Loucy (cell line): ENCODE measurements at regions not wholly inside any gene's neighbourhood (a gene's known extent, or its start where the extent isn't known, plus 50 kb on each side); places are given as distances from the start of the nearest gene placed in this dataset.

Source experiments
- H2AFZ ChIP-seq: fragments of 200-600 bp; sonication (generic); 2 replicates; pipeline ENCODE4 v1.6.0; 2016; ENCODE audit warnings: antibody characterized with exemption, mild to moderate bottlenecking, low read length, moderate library complexity
- H3F3A ChIP-seq: fragments of 200-600 bp; 2 replicates; pipeline ENCODE4 v1.6.0; 2016; ENCODE audit warnings: antibody characterized with exemption, low read depth, mild to moderate bottlenecking
- H3K27me3 ChIP-seq: fragments of 200-600 bp; sonication (generic); 2 replicates; pipeline ENCODE4 v1.6.1; 2014; ENCODE audit warnings: low read length, mild to moderate bottlenecking; ENCODE audit not compliant: insufficient read depth, poor library complexity, severe bottlenecking
- H3K36me3 ChIP-seq: fragments of 200-600 bp; sonication (generic); 2 replicates; pipeline ENCODE4 v1.6.1; 2016; ENCODE audit warnings: low read length; ENCODE audit not compliant: insufficient read depth
- H3K4me1 ChIP-seq: fragments of 200-600 bp; sonication (generic); 2 replicates; pipeline ENCODE4 v1.5.1; 2014; ENCODE audit warnings: low read length, mild to moderate bottlenecking; ENCODE audit not compliant: insufficient read depth, poor library complexity, severe bottlenecking
- H3K4me2 ChIP-seq: fragments of 200-600 bp; sonication (generic); 2 replicates; pipeline ENCODE4 v1.6.0; 2014; ENCODE audit warnings: antibody characterized with exemption, low read length, low read depth, mild to moderate bottlenecking; ENCODE audit not compliant: poor library complexity, severe bottlenecking
- H3K4me3 ChIP-seq: fragments of 200-600 bp; sonication (generic); 2 replicates; pipeline ENCODE4 v1.5.1; 2014; ENCODE audit warnings: low read length, mild to moderate bottlenecking, mixed read lengths; ENCODE audit not compliant: poor library complexity, severe bottlenecking
- H3K79me2 ChIP-seq: fragments of 200-600 bp; sonication (generic); 2 replicates; pipeline ENCODE4 v1.6.1; 2014; ENCODE audit warnings: low read length; ENCODE audit not compliant: insufficient read depth
- H3K9ac ChIP-seq: fragments of 200-600 bp; sonication (generic); 2 replicates; pipeline ENCODE4 v1.6.0; 2014; ENCODE audit warnings: mild to moderate bottlenecking, low read depth, low read length, moderate library complexity; ENCODE audit not compliant: poor library complexity, severe bottlenecking
- H3K9me2 ChIP-seq: fragments of 200-600 bp; sonication (generic); replicated peaks from 2 replicates; pipeline ENCODE4 v1.6.1; 2016; ENCODE audit warnings: low read depth, low read length, mixed read lengths
- H3K9me3 ChIP-seq: fragments of 200-600 bp; sonication (generic); 2 replicates; pipeline ENCODE4 v1.6.1; 2014; ENCODE audit warnings: mild to moderate bottlenecking, antibody characterized with exemption, low read length, low read depth; ENCODE audit not compliant: insufficient read depth
- H4K20me1 ChIP-seq: fragments of 200-600 bp; sonication (generic); 2 replicates; pipeline ENCODE4 v1.6.0; 2014; ENCODE audit warnings: antibody characterized with exemption, low read length, mild to moderate bottlenecking; ENCODE audit not compliant: insufficient read depth, poor library complexity, severe bottlenecking
- CTCF ChIP-seq: fragments of 200-600 bp; sonication (generic); conservative IDR thresholded peaks from 2 replicates; pipeline ENCODE4 v1.5.1; 2014; ENCODE audit warnings: mild to moderate bottlenecking, antibody characterized with exemption, low read length
- EZH2phosphoT487 ChIP-seq: fragments of 200-600 bp; IDR thresholded peaks from 2 replicates; pipeline ENCODE4 v1.6.1; 2018; ENCODE audit warnings: antibody characterized with exemption, mild to moderate bottlenecking, moderate library complexity, borderline replicate concordance

GRCh38 chr6:96410467-96410866, 111.1 kb upstream of the UFL1 start:
- H3K4me2 ChIP-seq = no peak overlapping the region
- H3K36me3 ChIP-seq = no peaks in the 10 kb centered on the region
- H3K4me3 ChIP-seq = no peak overlapping the region
- H3K9me2 ChIP-seq = no peaks in the 10 kb centered on the region
- H3K27me3 ChIP-seq = no peaks in the 10 kb centered on the region
- no peak overlapping the region for H2AFZ ChIP-seq
- H4K20me1 ChIP-seq = no peaks in the 10 kb centered on the region
- H3K4me1 ChIP-seq = no peaks in the 10 kb centered on the region
- no peak for TF ChIP-seq CTCF
- no peak for TF ChIP-seq EZH2phosphoT487
- no peaks in the 10 kb centered on the region for H3K79me2 ChIP-seq
- H3K9ac ChIP-seq = no peak overlapping the region
- H3K9me3 ChIP-seq = no peaks in the 10 kb centered on the region
- no peaks in the 10 kb centered on the region for H3F3A ChIP-seq

DNA sequence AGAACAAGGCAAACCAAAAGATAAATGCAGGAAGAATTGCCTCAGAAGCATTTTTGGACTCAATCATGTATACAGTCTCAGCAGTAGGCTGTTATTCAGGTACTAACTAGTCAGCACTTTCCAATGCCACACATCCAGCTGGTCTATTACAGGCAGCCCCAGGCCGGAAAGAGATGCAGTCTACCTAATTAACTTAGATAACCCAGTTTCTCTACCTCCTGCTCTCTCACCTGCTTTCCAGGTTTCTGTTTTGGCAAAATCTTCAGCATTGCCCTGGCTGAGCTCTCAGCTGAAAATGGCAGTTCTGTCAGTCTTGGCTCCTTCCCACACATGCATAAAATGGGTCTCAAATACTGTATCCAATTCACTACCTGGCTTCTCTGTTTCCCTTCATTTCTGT, 101.3 kb upstream of the UFL1 start:
- no peak for TF ChIP-seq EZH2phosphoT487
- TF ChIP-seq CTCF = no peak
- Histone ChIP-seq H3K27me3 (no peaks in the 10 kb centered on the region), H3K9me2 (no peaks in the 10 kb centered on the region), H3F3A (no peaks in the 10 kb centered on the region), H3K9ac (no peak overlapping the region), H2AFZ (no peak overlapping the region), H3K79me2 (no peaks in the 10 kb centered on the region), H3K36me3 (no peaks in the 10 kb centered on the region), H4K20me1 (no peaks in the 10 kb centered on the region), H3K4me2 (no peak overlapping the region), H3K9me3 (no peaks in the 10 kb centered on the region), H3K4me1 (no peaks in the 10 kb centered on the region), H3K4me3 (no peak overlapping the region)

DNA sequence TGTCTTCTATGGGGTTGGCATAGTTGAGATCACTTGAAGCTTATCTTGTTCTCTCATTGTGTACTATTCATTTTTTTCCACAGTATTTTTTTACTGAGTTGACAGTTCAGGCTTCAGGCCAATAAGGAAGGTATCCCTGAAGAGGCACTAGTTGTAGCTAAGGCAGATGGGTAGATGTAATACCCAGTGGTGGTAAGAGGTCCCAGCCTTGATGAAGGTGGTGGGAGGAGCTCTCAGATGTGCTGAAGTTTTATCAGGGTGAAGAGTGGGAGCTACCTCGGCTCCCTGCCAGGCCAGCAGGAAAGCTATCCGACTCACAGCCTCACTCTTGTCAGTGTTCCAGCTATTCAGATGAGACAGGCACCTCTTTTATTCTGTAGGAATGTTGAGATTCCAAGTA, 87.7 kb upstream of the UFL1 start:
- Histone ChIP-seq H4K20me1 (no peaks in the 10 kb centered on the region), H3F3A (no peaks in the 10 kb centered on the region), H2AFZ (no peak overlapping the region), H3K36me3 (no peaks in the 10 kb centered on the region), H3K4me2 (no peak overlapping the region), H3K79me2 (no peaks in the 10 kb centered on the region), H3K9ac (no peak overlapping the region), H3K4me1 (no peaks in the 10 kb centered on the region), H3K4me3 (no peak overlapping the region), H3K9me3 (no peaks in the 10 kb centered on the region; the same call in 1 of the 2 replicates), H3K27me3 (no peaks in the 10 kb centered on the region), H3K9me2 (no peaks in the 10 kb centered on the region)
- TF ChIP-seq CTCF = no peak
- no peak for TF ChIP-seq EZH2phosphoT487
